ENCODE measurements at regions not wholly inside any gene's neighbourhood (a gene's known extent, or its start where the extent isn't known, plus 50 kb on each side); places are given as distances from the start of the nearest gene placed in this dataset.

GRCh38 chr5:88094906-88095496 is 173.6 kb downstream of the TMEM161B start:
- Histone ChIP-seq H3K79me2 (ENCODE audit: control insufficient read depth, insufficient read depth, low read length) (no peaks in the 10 kb centered on the region), H3K9ac (ENCODE audit: low read length) (no peak overlapping the region), H3K4me2 (replicated peaks; ENCODE audit: low read depth, low read length, poor library complexity, severe bottlenecking) (no peak overlapping the region), H4K20me1 (ENCODE audit: control insufficient read depth, insufficient read depth, low read length, poor library complexity, severe bottlenecking) (no peaks in the 10 kb centered on the region), H3K36me3 (replicated peaks in 1 of 2; ENCODE audit: control extremely low read depth in 1 of 2, control insufficient read depth in 1 of 2, extremely low read depth in 1 of 2, insufficient read depth in 2 of 2, low read length in 1 of 2) (no peaks in the 10 kb centered on the region), H3K4me3 (ENCODE audit: control extremely low read depth in 1 of 5, extremely low read depth in 1 of 5, insufficient read depth in 1 of 5, low read depth in 2 of 5, low read length in 4 of 5) (no peak overlapping the region), H3K4me1 (ENCODE audit: control insufficient read depth in 2 of 2, insufficient read depth in 2 of 2, low read length in 2 of 2) (no peaks in the 10 kb centered on the region), H3K27ac (ENCODE audit: low read length in 2 of 2) (no peak overlapping the region), H3K9me3 (ENCODE audit: control extremely low read depth in 1 of 3, control insufficient read depth in 2 of 3, insufficient read depth in 1 of 3, low read length in 2 of 3) (no peaks in the 10 kb centered on the region), H2AFZ (ENCODE audit: insufficient read depth, low read depth, low read length, poor library complexity, severe bottlenecking) (no peak overlapping the region), H3K27me3 (replicated peaks in 1 of 4; ENCODE audit: control extremely low read depth in 1 of 4, control insufficient read depth in 3 of 4, insufficient read depth in 4 of 4, low read length in 3 of 4) (no peaks in the 10 kb centered on the region)
- Mint-ChIP-seq H3K9me3 (ENCODE audit: insufficient read depth) (no peaks in the 10 kb centered on the region), H3K4me3 (no peak overlapping the region), H3K27ac (no peak overlapping the region), H3K27me3 (peaks cover 3% of the 10 kb centered on the region), H3K4me1 (no peaks in the 10 kb centered on the region)
- no peak for DNase-seq
- no peak for ATAC-seq (ENCODE audit: low read depth)
- CTCF ChIA-PET, result no interaction called here
- intact Hi-C loops (cut with micrococcal nuclease), result no loop called here
- TF ChIP-seq CTCF (IDR thresholded peaks at IDR 0.05) (no peak), EZH2 (IDR thresholded peaks at IDR 0.05; ENCODE audit: borderline replicate concordance, insufficient read depth, low read depth, low read length, poor library complexity, severe bottlenecking) (no peak)
- POLR2A ChIA-PET, result no interaction called here
- 33% methylated on average over 1 of the region's 2 CpGs for WGBS (ENCODE audit: insufficient coverage)

GRCh38 chr5:88094403-88094802 is 174.2 kb downstream of the TMEM161B start:
- Histone ChIP-seq H4K20me1 (ENCODE audit: control insufficient read depth, insufficient read depth, low read length, poor library complexity, severe bottlenecking) (no peaks in the 10 kb centered on the region), H3K4me2 (replicated peaks; ENCODE audit: low read depth, low read length, poor library complexity, severe bottlenecking) (no peak overlapping the region), H3K9me3 (ENCODE audit: control extremely low read depth in 1 of 3, control insufficient read depth in 2 of 3, insufficient read depth in 1 of 3, low read length in 2 of 3) (no peaks in the 10 kb centered on the region), H3K27me3 (replicated peaks in 1 of 4; ENCODE audit: control extremely low read depth in 1 of 4, control insufficient read depth in 3 of 4, insufficient read depth in 4 of 4, low read length in 3 of 4) (no peaks in the 10 kb centered on the region), H3K27ac (ENCODE audit: low read length in 2 of 2) (no peak overlapping the region), H3K4me1 (ENCODE audit: control insufficient read depth in 2 of 2, insufficient read depth in 2 of 2, low read length in 2 of 2) (no peaks in the 10 kb centered on the region), H3K4me3 (ENCODE audit: control extremely low read depth in 1 of 5, extremely low read depth in 1 of 5, insufficient read depth in 1 of 5, low read depth in 2 of 5, low read length in 4 of 5) (no peak overlapping the region), H3K36me3 (replicated peaks in 1 of 2; ENCODE audit: control extremely low read depth in 1 of 2, control insufficient read depth in 1 of 2, extremely low read depth in 1 of 2, insufficient read depth in 2 of 2, low read length in 1 of 2) (no peaks in the 10 kb centered on the region), H3K9ac (ENCODE audit: low read length) (no peak overlapping the region), H3K79me2 (ENCODE audit: control insufficient read depth, insufficient read depth, low read length) (no peaks in the 10 kb centered on the region), H2AFZ (ENCODE audit: insufficient read depth, low read depth, low read length, poor library complexity, severe bottlenecking) (no peak overlapping the region)
- POLR2A ChIA-PET, result no interaction called here
- peaks cover 3% of the 10 kb centered on the region for H3K27me3 Mint-ChIP-seq
- ATAC-seq (ENCODE audit: low read depth) (no peak), DNase-seq (no peak)
- CTCF ChIA-PET, result no interaction called here
- intact Hi-C loops (cut with micrococcal nuclease), result no loop called here
- TF ChIP-seq EZH2 (IDR thresholded peaks at IDR 0.05; ENCODE audit: borderline replicate concordance, insufficient read depth, low read depth, low read length, poor library complexity, severe bottlenecking), result no peak
- no peak for TF ChIP-seq CTCF (IDR thresholded peaks at IDR 0.05)
- no peak overlapping the region for H3K4me3 Mint-ChIP-seq
- H3K9me3 Mint-ChIP-seq (ENCODE audit: insufficient read depth), result no peaks in the 10 kb centered on the region
- no peak overlapping the region for H3K27ac Mint-ChIP-seq
- no peaks in the 10 kb centered on the region for H3K4me1 Mint-ChIP-seq
- WGBS (ENCODE audit: insufficient coverage), result 80% methylated on average over 3 of the region's 3 CpGs

Measured in B cell (primary cell).